HEK293T (cell line): ENCODE measurements at regions not wholly inside any gene's neighbourhood (a gene's known extent, or its start where the extent isn't known, plus 50 kb on each side); places are given as distances from the start of the nearest gene placed in this dataset.

Experiments
- CTBP1 ChIP-seq: fragments of 450-650 bp; IDR thresholded peaks from 2 replicates; pipeline ENCODE4 v1.6.1; 2016; ENCODE audit warnings: borderline replicate concordance
- FOXA1 ChIP-seq: fragments of 450-650 bp; IDR thresholded peaks from 2 replicates; pipeline ENCODE4 v1.6.1; 2016; ENCODE audit warnings: mild to moderate bottlenecking
- FOXK2 ChIP-seq: fragments of 450-650 bp; IDR thresholded peaks from 2 replicates; pipeline ENCODE4 v1.6.1; 2016; ENCODE audit warnings: mild to moderate bottlenecking
- NFRKB ChIP-seq: fragments of 450-650 bp; IDR thresholded peaks from 2 replicates; pipeline ENCODE4 v1.6.1; 2016; ENCODE audit warnings: mild to moderate bottlenecking, moderate library complexity
- ZNF384 ChIP-seq: fragments of 450-650 bp; IDR thresholded peaks from 2 replicates; pipeline ENCODE4 v1.6.1; 2016

DNA sequence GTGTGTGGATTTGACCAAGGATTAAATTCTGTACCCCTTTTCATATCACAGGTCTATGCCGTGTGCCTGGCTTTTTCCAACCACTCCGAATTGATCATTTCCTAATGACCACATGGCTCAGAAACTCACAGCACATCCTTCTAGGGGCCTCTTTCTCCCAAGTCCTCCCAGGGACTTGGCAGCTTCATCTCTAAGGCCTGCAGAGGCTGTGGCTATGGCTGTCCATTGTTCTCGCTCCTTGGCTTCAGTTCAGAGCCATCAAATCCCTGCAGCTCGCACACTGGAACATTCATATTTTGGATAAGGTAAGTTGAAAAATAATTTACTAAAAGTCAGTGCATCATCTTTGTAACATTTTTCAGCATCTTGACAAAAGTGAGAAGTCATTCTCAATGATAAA, 497.2 kb upstream of the CDH4 start:
- TF ChIP-seq CTBP1: no peak
- no peak for TF ChIP-seq NFRKB
- no peak for TF ChIP-seq FOXK2
- TF ChIP-seq FOXA1: no peak
- no peak for TF ChIP-seq ZNF384
